Stimulated activated CD4-positive, alpha-beta T cell treated with anti-CD3 and anti-CD28 coated beads, Interleukin-1b, Interleukin-23, amount 100 ng/mL, for 4 hours (primary cell): ENCODE measurements at regions not wholly inside any gene's neighbourhood (a gene's known extent, or its start where the extent isn't known, plus 50 kb on each side); places are given as distances from the start of the nearest gene placed in this dataset.

Source experiments
- DNase-seq, 2 donors: peaks; one replicate each; pipeline ENCODE4 v3.0.0-alpha.2; 2020; ENCODE audit warnings: low read depth in 2 of 2

DNA sequence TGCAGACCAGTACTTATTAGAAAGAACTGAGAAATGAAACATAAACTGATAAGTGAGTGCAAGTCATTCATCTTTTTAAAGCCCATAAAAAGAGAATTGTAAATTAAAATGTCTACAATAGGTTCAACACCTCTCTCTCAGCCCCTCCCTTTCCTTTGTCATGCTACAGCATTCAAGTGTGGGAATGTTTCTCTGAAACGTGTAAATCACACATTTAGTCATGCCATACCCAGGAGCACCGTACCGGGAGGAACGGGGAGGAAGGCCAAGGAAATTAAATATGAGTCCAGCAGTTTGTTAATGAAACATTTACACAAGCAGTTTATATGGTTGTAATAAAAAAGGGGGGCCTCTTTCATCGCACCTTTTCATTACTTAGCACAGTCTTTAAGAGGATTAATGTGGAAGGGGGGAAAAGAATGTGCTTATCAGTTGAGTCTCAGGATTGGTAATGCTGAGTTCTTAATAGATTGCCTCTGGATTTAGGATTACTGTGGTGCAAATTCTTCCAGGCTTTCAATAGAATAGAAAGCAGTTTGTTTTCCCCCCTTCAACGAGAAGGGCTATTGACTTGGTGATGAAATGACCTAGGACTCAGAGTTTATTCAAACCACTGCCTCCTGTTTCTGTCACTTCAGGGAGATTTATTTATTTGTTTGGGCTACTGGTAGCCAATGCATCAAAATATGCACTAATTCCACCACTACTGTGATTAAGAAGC, 176.0 kb upstream of the ZNF608 start:
- no peak for DNase-seq

GRCh38 chr5:124923131-124923530, 176.7 kb upstream of the ZNF608 start:
- DNase-seq: no peak

DNA sequence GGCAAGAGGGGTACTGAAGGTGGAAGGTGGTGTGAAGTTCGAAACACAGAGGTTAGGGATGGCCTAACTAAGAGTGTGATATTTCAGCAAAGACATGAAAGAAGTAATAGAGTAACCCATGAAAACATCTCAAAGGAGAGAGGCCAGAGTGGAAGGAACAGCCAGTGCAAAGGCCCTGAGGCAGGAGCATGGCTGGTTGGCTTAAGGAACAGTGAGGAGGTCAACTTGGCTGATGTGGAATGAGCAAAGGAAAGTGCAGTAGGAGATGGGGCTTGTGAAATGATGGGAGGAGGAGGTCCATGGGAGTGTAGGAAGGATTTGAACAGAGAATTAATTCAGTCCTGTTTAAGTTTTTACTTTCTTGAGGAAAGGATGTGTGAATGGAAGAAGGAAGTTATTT, 178.3 kb upstream of the ZNF608 start:
- DNase-seq: no peak

DNA sequence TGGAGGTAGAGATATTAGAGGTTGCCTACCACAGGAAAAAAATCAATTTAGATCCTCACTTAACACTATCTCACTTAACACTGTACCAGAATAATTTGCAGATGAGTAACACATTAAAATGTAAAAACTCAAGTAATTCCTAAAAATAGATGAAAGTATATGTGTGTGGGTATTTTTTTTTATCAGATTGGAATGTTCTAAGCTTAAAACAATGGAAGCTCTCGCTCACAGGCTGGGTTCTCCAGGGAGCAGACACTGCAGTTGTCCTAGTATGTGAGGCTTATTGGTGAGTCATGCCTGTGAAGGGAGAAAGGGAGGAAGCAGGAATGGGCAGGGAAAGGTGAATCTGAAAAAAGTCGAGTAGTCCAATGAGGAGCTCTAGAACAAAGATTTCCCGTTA, 181.3 kb upstream of the ZNF608 start:
- no peak for DNase-seq

DNA sequence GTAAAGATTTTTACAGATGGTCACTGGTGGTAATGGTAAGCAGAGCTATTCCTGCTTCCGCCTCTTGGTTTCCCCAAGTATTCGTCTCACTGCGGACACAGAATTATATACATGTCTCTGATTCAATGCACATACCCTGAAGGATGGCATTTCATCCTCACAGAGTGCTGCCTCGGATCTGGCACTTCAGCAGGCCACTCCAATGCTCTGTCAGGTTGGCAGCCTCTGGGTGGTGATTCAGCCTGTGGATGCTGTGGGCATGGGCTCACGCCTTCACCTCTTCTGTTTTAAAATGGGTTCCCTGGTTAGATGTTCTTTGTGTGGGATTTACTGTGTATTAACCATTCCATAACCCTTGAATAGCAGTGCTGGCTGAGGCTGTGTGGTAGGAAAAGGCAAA, 182.6 kb upstream of the ZNF608 start:
- DNase-seq: no peak

DNA sequence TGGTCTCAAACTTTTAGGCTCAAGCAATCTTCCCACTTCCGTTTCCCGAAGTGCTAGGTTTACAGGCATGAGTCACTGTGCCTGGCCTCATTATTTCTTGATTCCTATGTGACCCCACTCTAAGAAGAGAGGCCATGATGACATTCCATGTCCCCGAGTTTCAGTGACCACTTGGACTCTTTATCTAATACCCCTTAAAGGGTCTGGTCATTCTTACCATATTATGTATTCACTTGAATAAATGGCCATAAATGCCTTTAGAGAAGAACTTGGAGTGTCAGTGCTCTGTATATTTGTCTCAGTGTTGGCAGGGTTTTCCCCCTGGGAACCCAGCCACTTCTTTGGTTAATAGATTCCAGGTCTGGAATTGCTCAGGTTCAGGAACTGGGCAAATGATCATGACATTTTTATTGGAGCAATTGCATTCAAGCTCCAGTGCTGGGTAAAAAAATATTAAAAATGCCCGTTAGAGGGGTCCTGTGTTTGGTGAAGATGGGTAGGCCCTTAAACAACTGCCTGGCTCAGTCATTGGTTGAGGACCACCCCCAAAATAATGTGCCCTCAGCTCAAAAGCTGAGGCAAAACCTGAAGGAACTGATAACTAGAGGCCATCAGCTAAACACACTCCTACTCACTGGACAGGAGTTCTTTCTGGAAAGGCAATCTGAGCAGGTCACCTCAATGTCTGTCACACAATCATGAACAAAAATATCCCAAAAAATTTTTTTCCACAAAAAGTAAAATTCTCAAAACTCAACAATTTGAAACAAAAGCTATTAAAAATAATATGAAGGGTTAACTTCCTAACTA, 186.6 kb upstream of the ZNF608 start:
- DNase-seq: no peak

DNA sequence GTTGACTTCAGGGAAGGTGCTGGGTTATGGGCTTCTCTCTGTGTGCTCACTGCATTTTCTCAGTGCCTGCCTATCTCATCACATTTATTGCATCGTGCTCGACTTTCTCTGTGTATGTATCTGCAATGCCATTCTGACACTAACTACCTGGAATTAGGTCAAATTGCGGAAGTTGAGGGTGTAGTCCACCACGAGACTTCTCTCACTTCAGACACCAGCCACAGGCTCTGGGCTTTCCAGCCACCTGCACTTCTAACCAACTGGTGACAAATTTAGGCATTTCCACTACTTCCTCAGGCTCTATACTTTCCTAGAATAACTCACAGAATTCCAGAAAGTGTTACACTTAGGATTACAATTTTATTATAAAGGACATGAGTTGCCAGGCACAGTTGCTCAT, 188.6 kb upstream of the ZNF608 start:
- DNase-seq: no peak

DNA sequence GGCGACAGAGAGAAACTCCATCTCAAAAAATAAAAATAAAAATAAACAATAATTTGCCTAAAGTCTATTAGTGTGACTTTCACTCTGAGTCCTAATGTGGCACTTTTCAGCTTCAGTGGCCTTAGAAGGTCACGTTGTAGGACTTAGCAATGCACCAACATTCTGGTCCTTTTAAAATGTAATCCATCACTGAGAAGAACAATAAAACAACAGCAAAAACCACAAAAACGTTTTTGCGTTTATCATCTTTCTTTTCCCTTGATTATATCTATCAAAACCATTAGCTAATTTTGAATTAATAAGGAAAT, 190.1 kb upstream of the ZNF608 start:
- no peak for DNase-seq

GRCh38 chr5:124941051-124942049, 194.9 kb upstream of the ZNF608 start:
- DNase-seq: no peak

- no peak for DNase-seq
Observed at GRCh38 chr5:124948062-124948753, 201.8 kb upstream of the ZNF608 start.

GRCh38 chr5:124948754-124949275, 202.4 kb upstream of the ZNF608 start:
- no peak for DNase-seq

DNA sequence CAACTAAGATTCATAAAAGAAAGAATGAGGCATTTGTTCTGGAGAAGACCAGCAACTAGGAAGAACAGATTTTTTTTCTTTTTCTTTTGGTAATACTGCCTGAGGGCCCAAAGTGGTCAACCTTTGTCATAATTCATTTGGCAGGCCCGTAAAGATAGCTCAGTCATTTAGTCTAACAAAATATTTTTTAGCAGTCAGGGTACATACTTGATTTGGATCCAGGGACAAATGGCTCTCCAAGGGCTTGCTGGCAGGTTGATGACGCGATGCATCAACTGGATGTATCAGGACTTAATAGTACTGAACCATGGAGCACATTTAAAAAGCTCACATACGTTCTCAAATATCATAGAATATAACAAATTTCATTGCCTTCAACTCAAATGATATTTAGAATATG, 203.4 kb upstream of the ZNF608 start:
- DNase-seq: no peak

- no peak for DNase-seq
Observed at GRCh38 chr5:124951105-124951504, 204.7 kb upstream of the ZNF608 start.

DNA sequence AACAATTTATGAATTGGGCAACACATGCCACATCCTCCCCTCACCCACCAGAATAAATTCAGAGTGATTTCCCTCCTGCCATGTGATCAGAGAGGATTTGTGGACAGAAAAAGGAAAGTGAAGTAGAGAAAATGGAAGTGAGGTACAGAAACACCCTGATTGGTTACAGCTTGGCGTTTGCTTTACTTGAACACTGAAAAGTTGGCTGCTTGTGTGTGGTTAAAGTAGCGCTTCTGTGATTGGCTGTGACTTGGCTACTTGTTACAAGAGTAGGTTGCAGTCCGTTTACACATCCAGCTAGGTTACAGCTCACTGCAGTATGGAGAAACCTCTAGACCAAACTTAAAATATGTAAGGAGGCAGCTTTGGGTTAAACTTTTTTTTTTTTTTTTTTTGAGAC, 205.2 kb upstream of the ZNF608 start:
- no peak for DNase-seq

- no peak for DNase-seq
Observed at GRCh38 chr5:124952079-124952478, 205.6 kb upstream of the ZNF608 start.

- DNase-seq: no peak
Observed at GRCh38 chr5:124952566-124952965, 206.1 kb upstream of the ZNF608 start.

GRCh38 chr5:124954784-124955183, 208.3 kb upstream of the ZNF608 start:
- DNase-seq: no peak

DNA sequence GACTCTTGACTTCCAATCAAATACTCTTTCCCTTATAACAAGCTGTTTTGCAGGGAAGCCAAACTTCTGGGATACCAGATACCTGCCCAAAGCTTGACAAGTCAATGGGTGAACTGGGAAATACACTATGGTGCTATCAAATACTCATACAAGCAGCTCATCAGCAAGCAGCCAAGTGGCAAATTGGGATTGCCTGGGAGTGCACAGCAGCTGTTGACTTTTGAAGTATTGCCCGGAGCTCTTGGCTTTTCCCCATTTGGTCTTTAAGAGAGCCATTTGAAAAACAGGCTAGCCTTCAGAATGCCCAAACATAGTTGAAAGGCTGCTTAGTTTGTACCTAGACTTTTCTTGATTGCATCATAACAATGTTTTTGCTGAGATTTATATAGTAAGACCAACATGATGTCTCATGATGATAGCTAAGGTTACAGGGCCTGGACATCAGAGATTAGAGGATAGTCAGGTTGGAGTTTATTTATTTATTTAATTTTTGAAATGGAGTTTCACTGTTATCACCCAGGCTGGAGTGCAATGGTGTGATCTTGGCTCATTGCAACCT, 210.1 kb upstream of the ZNF608 start:
- DNase-seq: no peak

GRCh38 chr5:124957063-124957462, 210.6 kb upstream of the ZNF608 start:
- DNase-seq: no peak

DNA sequence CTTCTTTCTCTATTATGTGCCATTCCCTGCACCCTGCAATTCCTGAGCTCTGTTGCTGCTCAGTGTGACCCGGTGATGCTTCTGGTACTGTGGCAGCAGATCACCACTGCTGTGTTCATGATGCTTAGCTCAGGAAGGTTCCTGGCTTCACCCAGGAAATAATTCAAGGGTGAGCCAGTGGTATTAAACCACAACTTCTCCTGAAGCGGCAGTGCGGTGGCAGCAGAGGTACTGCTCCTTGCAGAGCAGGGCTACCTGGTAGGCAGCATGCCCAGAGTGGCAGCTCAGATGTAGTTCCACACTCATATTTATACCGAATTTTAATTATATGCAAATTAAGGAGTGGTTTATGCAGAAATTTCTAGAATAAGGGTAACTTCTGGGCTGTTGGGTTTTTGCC, 213.8 kb upstream of the ZNF608 start:
- DNase-seq: no peak

DNA sequence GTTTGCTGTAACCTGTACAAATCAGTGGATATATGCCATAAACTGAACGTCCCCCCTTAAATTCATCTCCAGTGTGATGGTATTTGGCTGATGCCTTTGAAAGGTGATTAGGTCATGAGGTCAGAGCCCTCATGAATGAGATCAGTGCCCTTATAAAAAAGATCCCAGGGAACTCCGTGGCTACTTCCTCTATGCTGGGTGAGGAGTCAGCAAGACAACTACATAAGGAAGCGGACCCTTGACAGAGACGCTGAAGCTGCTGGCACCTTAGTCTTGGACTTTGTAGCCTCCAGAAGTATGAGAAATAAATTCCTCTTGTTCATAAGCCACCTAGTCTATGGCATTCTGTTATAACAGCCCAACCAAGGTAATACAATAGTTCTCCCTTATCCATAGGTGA, 215.1 kb upstream of the ZNF608 start:
- DNase-seq: no peak
